Thoracic aorta (tissue), 2 donors: ENCODE measurements at regions not wholly inside any gene's neighbourhood (a gene's known extent, or its start where the extent isn't known, plus 50 kb on each side); places are given as distances from the start of the nearest gene placed in this dataset.

Source experiments
- ATAC-seq: fragments of 150-250 bp; one replicate; pipeline ENCODE4 v1.8.0; 2017; ENCODE audit warnings: low read depth; ENCODE audit not compliant: insufficient number of reproducible peaks, low FRiP score
- DNase-seq: peaks from one replicate; pipeline ENCODE4 v3.0.0-alpha.2; 2020; ENCODE audit warnings: low spot score
- H3K27ac ChIP-seq, 2 donors: fragments of 200-600 bp; sonication (generic); 1 replicate in 1 of 2; 2 replicates in 1 of 2; pipeline ENCODE4 v1.5.1; 2016; ENCODE audit warnings: mild to moderate bottlenecking in 2 of 2, moderate library complexity in 2 of 2
- H3K27me3 ChIP-seq: fragments of 200-600 bp; sonication (generic); replicated peaks from 2 replicates; pipeline ENCODE4 v1.6.0; 2016; ENCODE audit warnings: mild to moderate bottlenecking; ENCODE audit not compliant: insufficient read depth
- H3K36me3 ChIP-seq: fragments of 200-600 bp; sonication (generic); one replicate; pipeline ENCODE4 v1.5.1; 2016
- H3K4me1 ChIP-seq, 2 donors: fragments of 200-600 bp; sonication (generic); 1 replicate in 1 of 2; 2 replicates in 1 of 2; pipeline versions ENCODE4 v1.5.1 to v1.6.0; 2016; ENCODE audit warnings: low read depth in 2 of 2, mild to moderate bottlenecking in 1 of 2; ENCODE audit not compliant: control insufficient read depth in 1 of 2
- H3K4me3 ChIP-seq: fragments of 200-600 bp; sonication (generic); 2 replicates; pipeline ENCODE4 v1.5.1; 2016; ENCODE audit warnings: mild to moderate bottlenecking
- H3K9me3 ChIP-seq: fragments of 200-600 bp; sonication (generic); 2 replicates; pipeline ENCODE4 v1.5.1; 2016
- CTCF ChIP-seq: fragments of 200-600 bp; sonication (generic); IDR thresholded peaks from one replicate; pipeline ENCODE4 v1.5.1; 2019; ENCODE audit warnings: antibody characterized with exemption

GRCh38 chr9:90052366-90052765 lies 447.6 kb downstream of the GADD45G start:
- no peaks in the 10 kb centered on the region for H3K4me1 ChIP-seq
- DNase-seq, result no peak
- TF ChIP-seq CTCF, result no peak
- no peak for ATAC-seq
- no peaks in the 10 kb centered on the region for H3K9me3 ChIP-seq
- H3K36me3 ChIP-seq, result no peaks in the 10 kb centered on the region
- H3K27ac ChIP-seq, result no peak overlapping the region
- no peaks in the 10 kb centered on the region for H3K27me3 ChIP-seq
- no peak overlapping the region for H3K4me3 ChIP-seq

GRCh38 chr9:90053027-90053426 lies 448.2 kb downstream of the GADD45G start:
- no peaks in the 10 kb centered on the region for H3K27me3 ChIP-seq
- ATAC-seq, result no peak
- no peak for TF ChIP-seq CTCF
- H3K9me3 ChIP-seq, result no peaks in the 10 kb centered on the region
- no peaks in the 10 kb centered on the region for H3K4me1 ChIP-seq
- H3K36me3 ChIP-seq, result no peaks in the 10 kb centered on the region
- no peak overlapping the region for H3K27ac ChIP-seq
- DNase-seq, result no peak
- no peak overlapping the region for H3K4me3 ChIP-seq

DNA sequence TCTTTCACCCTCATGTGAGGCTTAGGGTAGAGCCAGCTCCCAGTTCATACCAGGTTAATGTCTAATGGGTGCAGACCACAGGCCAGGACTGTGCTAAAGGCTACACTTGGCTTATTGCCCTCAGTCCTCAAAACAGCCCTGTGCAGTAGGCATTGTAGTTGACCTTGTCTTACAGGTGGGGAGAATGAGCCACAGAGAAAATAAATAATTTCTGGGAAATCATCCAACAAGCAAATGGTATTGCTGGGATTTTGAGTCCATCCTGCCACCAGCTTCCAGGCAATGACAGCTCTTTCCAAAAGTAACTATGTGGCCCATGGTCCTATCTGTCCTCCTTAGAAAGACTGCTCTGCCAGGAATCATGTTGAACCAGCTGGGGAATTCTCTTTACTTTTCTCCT lies 450.0 kb downstream of the GADD45G start:
- Histone ChIP-seq H3K36me3 (no peaks in the 10 kb centered on the region), H3K4me3 (no peak overlapping the region), H3K4me1 (no peaks in the 10 kb centered on the region), H3K27me3 (no peaks in the 10 kb centered on the region), H3K9me3 (no peaks in the 10 kb centered on the region), H3K27ac (no peak overlapping the region)
- ATAC-seq, result no peak
- no peak for TF ChIP-seq CTCF
- DNase-seq, result no peak

- Histone ChIP-seq H3K27me3 (no peaks in the 10 kb centered on the region), H3K9me3 (no peaks in the 10 kb centered on the region), H3K36me3 (no peaks in the 10 kb centered on the region), H3K27ac (no peak overlapping the region), H3K4me3 (no peak overlapping the region), H3K4me1 (no peaks in the 10 kb centered on the region)
- no peak for DNase-seq
- no peak for ATAC-seq
- TF ChIP-seq CTCF, result no peak
Observed at GRCh38 chr9:90055226-90055625, 450.4 kb downstream of the GADD45G start.

GRCh38 chr9:90057361-90057760 lies 452.5 kb downstream of the GADD45G start:
- no peaks in the 10 kb centered on the region for H3K36me3 ChIP-seq
- H3K27me3 ChIP-seq, result no peaks in the 10 kb centered on the region
- no peak for TF ChIP-seq CTCF
- DNase-seq (no peak), ATAC-seq (no peak)
- H3K9me3 ChIP-seq, result no peaks in the 10 kb centered on the region
- no peak overlapping the region for H3K4me3 ChIP-seq
- no peak overlapping the region for H3K27ac ChIP-seq
- H3K4me1 ChIP-seq, result no peaks in the 10 kb centered on the region
